PFSK-1 (cell line): ENCODE measurements at regions not wholly inside any gene's neighbourhood (a gene's known extent, or its start where the extent isn't known, plus 50 kb on each side); places are given as distances from the start of the nearest gene placed in this dataset.

ENCODE experiments used
- POLR2AphosphoS5 ChIP-seq: IDR thresholded peaks from 2 replicates; pipeline ENCODE4 v1.6.1; 2012; ENCODE audit warnings: low read depth, mild to moderate bottlenecking, control low read depth, low read length, moderate library complexity
- REST ChIP-seq, 2 experiments: IDR thresholded peaks; 2 replicates each; pipeline versions ENCODE4 v1.6.1 to v1.8.0; 2011 to 2012; ENCODE audit warnings: low read depth in 2 of 2, low read length in 2 of 2, control low read depth in 1 of 2, inconsistent platforms in 1 of 2, mild to moderate bottlenecking in 1 of 2, moderate library complexity in 1 of 2; ENCODE audit not compliant: insufficient read depth in 1 of 2
- SIN3A ChIP-seq: IDR thresholded peaks from 2 replicates; pipeline ENCODE4 v1.6.1; 2012; ENCODE audit warnings: mild to moderate bottlenecking, low read length, moderate library complexity, borderline replicate concordance; ENCODE audit not compliant: insufficient read depth
- TAF1 ChIP-seq: IDR thresholded peaks from 2 replicates; pipeline ENCODE4 v1.6.1; 2012; ENCODE audit warnings: low read length, control low read depth, borderline replicate concordance; ENCODE audit not compliant: insufficient read depth

GRCh38 chr2:59077981-59078531 lies 836.9 kb upstream of the FANCL start:
- no peak for TF ChIP-seq SIN3A
- no peak for TF ChIP-seq TAF1
- no peak for TF ChIP-seq REST (IDR thresholded peaks at IDR 0.05; ENCODE audit: insufficient read depth in 1 of 2, low read depth in 2 of 2, low read length in 2 of 2)
- TF ChIP-seq POLR2AphosphoS5: no peak
